ENCODE measurements at regions not wholly inside any gene's neighbourhood (a gene's known extent, or its start where the extent isn't known, plus 50 kb on each side); places are given as distances from the start of the nearest gene placed in this dataset.
"Not testable (repeated sequence)": the region's sequence is repeated elsewhere in the genome, so short reads cannot be mapped to it uniquely, and the experiment has no call there.

DNA sequence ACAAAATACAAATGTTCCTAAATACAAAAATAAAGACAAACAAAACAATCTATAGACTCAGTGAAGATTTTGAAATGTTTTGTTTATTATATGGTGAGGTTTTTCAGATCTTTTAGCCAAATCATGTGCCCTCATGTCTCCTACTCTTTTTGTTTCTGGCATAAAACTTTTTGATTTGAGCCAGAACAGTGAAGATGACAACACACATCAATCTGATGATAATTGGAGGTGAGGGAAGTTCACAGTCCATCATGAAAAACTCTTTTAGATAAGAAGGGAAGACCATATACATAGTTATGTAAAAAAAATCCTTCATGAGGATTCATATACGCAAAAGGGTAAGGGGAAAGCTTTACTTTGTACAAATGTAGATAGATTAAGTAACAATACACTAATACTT lies 75.1 kb upstream of the OSBPL11 start:
- Histone ChIP-seq H3K4me1 (ENCODE audit: insufficient read depth, insufficient read length) (no peaks in the 10 kb centered on the region), H3K27me3 (ENCODE audit: insufficient read depth, insufficient read length) (no peaks in the 10 kb centered on the region), H3K9ac (ENCODE audit: insufficient read length, low read depth) (no peak overlapping the region), H3K36me3 (ENCODE audit: insufficient read depth, insufficient read length, low read length) (no peaks in the 10 kb centered on the region), H3K9me3 (ENCODE audit: insufficient read depth, low read length) (peaks cover 9% of the 10 kb centered on the region; the same call in 1 of the 2 replicates), H3K4me3 (ENCODE audit: insufficient read length, low read depth) (no peak overlapping the region)
- DNase-seq (ENCODE audit: low read depth, low spot score) = no peak
- TF ChIP-seq SUZ12 (IDR thresholded peaks at IDR 0.05; ENCODE audit: extremely low read depth, insufficient read depth, insufficient read length) = no peak
- TF ChIP-seq YY1 (IDR thresholded peaks at IDR 0.05; ENCODE audit: insufficient read depth, insufficient read length) = no peak
- no peak for TF ChIP-seq ZNF274 (IDR thresholded peaks at IDR 0.05; ENCODE audit: low read depth, low read length)

DNA sequence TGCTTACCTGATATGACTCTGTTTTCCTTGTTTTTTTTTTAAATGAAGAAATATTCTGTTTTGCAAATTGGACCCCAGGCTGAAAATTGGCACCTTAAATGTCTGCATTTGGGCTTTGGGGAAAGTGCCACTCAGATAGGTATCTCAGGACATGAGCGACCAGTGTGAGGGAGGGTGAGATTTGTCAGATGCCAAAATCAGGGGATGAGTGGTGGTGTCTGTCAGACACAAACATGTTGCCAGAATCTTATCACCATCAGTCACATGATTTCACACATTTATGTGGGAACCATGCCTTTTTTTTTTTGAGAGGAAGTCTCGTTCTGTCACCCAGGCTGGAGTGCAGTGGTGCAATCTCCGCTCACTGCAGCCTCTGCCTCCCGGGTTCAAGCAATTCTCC lies 75.6 kb upstream of the OSBPL11 start:
- Histone ChIP-seq H3K9me3 (ENCODE audit: insufficient read depth, low read length) (peaks cover 9% of the 10 kb centered on the region; the same call in 1 of the 2 replicates), H3K9ac (ENCODE audit: insufficient read length, low read depth) (no peak overlapping the region), H3K36me3 (ENCODE audit: insufficient read depth, insufficient read length, low read length) (no peaks in the 10 kb centered on the region), H3K27me3 (ENCODE audit: insufficient read depth, insufficient read length) (no peaks in the 10 kb centered on the region), H3K4me3 (ENCODE audit: insufficient read length, low read depth) (no peak overlapping the region), H3K4me1 (ENCODE audit: insufficient read depth, insufficient read length) (peaks cover 3% of the 10 kb centered on the region)
- no peak for DNase-seq (ENCODE audit: low read depth, low spot score)
- TF ChIP-seq ZNF274 (IDR thresholded peaks at IDR 0.05; ENCODE audit: low read depth, low read length) (no peak), SUZ12 (IDR thresholded peaks at IDR 0.05; ENCODE audit: extremely low read depth, insufficient read depth, insufficient read length) (no peak), YY1 (IDR thresholded peaks at IDR 0.05; ENCODE audit: insufficient read depth, insufficient read length) (no peak)

DNA sequence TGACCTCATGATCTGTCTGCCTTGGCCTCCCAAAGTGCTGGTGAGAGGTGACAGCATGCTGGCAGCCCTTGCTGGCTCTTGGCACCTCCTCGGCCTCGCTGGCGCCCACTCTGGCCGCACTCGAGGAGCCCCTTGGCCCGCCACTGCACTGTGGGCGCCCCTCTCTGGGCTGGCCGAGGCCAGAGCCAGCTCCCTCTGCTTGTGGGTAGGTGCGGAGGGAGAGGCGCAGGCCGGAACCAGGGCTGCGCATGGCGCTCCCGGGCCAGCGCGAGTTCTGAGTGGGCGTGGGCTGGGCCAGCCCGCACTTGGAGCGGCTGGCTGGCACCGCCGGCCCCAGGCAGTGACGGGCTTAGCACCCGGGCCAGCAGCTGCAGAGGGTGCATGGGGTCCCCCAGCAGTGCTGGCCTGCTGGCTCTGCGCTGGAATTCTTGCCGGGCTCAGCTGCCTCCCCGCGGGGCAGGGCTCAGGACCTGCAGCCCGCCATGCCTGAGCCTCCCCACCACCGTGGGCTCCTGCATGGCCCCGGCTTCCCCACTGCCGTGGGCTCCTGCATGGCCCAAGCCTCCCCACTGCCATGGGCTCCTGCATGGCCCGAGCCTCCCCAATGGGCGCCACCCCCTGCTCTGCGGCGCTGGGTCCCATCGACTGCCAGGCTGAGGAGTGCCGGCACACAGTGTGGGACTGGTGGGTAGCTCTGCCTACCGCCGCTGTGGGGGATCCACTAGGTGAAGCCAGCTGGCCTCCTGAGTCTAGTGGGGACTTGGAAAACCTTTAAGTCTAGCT lies 76.4 kb upstream of the OSBPL11 start:
- H3K27me3 ChIP-seq (ENCODE audit: insufficient read depth, insufficient read length) = no peaks in the 10 kb centered on the region
- TF ChIP-seq SUZ12 (IDR thresholded peaks at IDR 0.05; ENCODE audit: extremely low read depth, insufficient read depth, insufficient read length) = no peak

DNA sequence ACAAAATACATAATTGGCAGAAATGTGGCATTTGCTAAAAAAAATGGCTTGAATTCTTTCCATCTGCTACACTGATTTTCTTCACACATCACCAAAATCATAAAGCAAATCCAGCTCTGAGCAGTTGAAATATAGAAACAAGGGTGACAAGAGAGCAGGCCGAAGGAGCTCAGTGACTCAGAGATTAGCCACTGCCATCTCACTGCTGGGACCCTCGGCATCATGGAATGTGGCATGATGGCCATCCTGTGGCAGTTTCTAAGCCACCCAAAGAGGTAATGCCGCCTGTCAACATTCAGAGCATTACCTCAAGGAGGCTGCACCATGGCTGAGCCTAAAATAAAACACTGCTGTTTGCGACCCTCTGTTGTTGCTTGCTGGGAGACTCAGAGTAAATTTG lies 80.5 kb upstream of the OSBPL11 start:
- Histone ChIP-seq H3K36me3 (ENCODE audit: insufficient read depth, insufficient read length, low read length) (no peaks in the 10 kb centered on the region), H3K9me3 (ENCODE audit: insufficient read depth, low read length) (peaks cover 9% of the 10 kb centered on the region; the same call in 1 of the 2 replicates), H3K27me3 (ENCODE audit: insufficient read depth, insufficient read length) (no peaks in the 10 kb centered on the region), H3K4me3 (ENCODE audit: insufficient read length, low read depth) (no peak overlapping the region), H3K4me1 (ENCODE audit: insufficient read depth, insufficient read length) (peaks cover 4% of the 10 kb centered on the region), H3K9ac (ENCODE audit: insufficient read length, low read depth) (no peak overlapping the region)
- TF ChIP-seq YY1 (IDR thresholded peaks at IDR 0.05; ENCODE audit: insufficient read depth, insufficient read length) (no peak), SUZ12 (IDR thresholded peaks at IDR 0.05; ENCODE audit: extremely low read depth, insufficient read depth, insufficient read length) (no peak), ZNF274 (IDR thresholded peaks at IDR 0.05; ENCODE audit: low read depth, low read length) (no peak)
- DNase-seq (ENCODE audit: low read depth, low spot score) = no peak

More for the DNA sequence above, 76.4 kb upstream of the OSBPL11 start:
- Histone ChIP-seq H3K4me3 (ENCODE audit: insufficient read length, low read depth) (no peak overlapping the region), H3K9ac (ENCODE audit: insufficient read length, low read depth) (no peak overlapping the region), H3K4me1 (ENCODE audit: insufficient read depth, insufficient read length) (peaks cover 4% of the 10 kb centered on the region), H3K36me3 (ENCODE audit: insufficient read depth, insufficient read length, low read length) (no peaks in the 10 kb centered on the region), H3K9me3 (ENCODE audit: insufficient read depth, low read length) (peaks cover 9% of the 10 kb centered on the region; the same call in 1 of the 2 replicates)
- no peak for DNase-seq (ENCODE audit: low read depth, low spot score)

DNA sequence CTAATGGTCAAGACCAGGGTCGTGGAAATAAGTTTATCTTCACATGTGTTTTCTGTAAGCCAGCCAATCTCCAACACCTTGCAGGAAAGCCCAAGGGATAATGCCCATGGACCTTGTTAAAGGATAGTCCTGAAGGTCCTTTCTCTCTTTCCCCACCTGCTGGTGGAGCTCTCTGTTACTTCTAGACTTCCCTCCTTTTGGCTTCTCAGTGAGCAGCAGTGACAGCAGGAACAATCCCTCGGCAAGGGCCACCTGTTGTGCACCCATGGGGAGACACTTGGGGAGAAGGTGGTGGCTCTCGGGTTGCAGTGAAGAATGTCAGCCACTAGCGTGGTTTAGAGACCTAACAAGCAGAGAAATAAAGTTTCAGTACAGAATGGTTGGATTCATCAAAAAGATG lies 84.0 kb upstream of the OSBPL11 start:
- H3K36me3 ChIP-seq (ENCODE audit: insufficient read depth, insufficient read length, low read length) = no peaks in the 10 kb centered on the region
- no peaks in the 10 kb centered on the region for H3K9me3 ChIP-seq (ENCODE audit: insufficient read depth, low read length)
- H3K9ac ChIP-seq (ENCODE audit: insufficient read length, low read depth) = no peak overlapping the region
- TF ChIP-seq ZNF274 (IDR thresholded peaks at IDR 0.05; ENCODE audit: low read depth, low read length) = no peak
- DNase-seq (ENCODE audit: low read depth, low spot score) = no peak
- H3K4me3 ChIP-seq (ENCODE audit: insufficient read length, low read depth) = no peak overlapping the region
- H3K27me3 ChIP-seq (ENCODE audit: insufficient read depth, insufficient read length) = no peaks in the 10 kb centered on the region
- H3K4me1 ChIP-seq (ENCODE audit: insufficient read depth, insufficient read length) = peaks cover 4% of the 10 kb centered on the region

DNA sequence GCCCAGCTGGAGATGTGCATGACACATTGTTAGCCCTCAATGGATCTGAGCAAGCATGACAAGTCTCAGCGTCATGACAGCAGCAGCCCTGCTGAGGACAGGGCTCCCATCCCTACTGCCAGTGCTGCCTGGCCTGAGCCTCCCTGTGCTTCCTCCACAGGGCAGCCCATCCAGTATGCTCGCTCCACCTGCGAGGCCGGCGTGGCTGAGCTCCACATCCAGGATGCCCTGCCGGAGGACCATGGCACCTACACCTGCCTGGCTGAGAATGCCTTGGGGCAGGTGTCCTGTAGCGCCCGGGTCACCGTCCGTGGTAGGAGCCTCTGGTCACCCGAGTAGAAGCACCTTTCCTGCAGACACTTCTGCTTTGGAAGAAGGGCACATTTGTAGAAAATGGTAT lies 85.8 kb upstream of the OSBPL11 start:
- Histone ChIP-seq H3K36me3 (ENCODE audit: insufficient read depth, insufficient read length, low read length) (no peaks in the 10 kb centered on the region), H3K9ac (ENCODE audit: insufficient read length, low read depth) (no peak overlapping the region), H3K4me1 (ENCODE audit: insufficient read depth, insufficient read length) (no peaks in the 10 kb centered on the region), H3K27me3 (ENCODE audit: insufficient read depth, insufficient read length) (no peaks in the 10 kb centered on the region), H3K4me3 (ENCODE audit: insufficient read length, low read depth) (no peak overlapping the region), H3K9me3 (ENCODE audit: insufficient read depth, low read length) (no peaks in the 10 kb centered on the region)
- DNase-seq (ENCODE audit: low read depth, low spot score) = no peak
- TF ChIP-seq YY1 (IDR thresholded peaks at IDR 0.05; ENCODE audit: insufficient read depth, insufficient read length) = no peak
- TF ChIP-seq SUZ12 (IDR thresholded peaks at IDR 0.05; ENCODE audit: extremely low read depth, insufficient read depth, insufficient read length) = no peak
- TF ChIP-seq ZNF274 (IDR thresholded peaks at IDR 0.05; ENCODE audit: low read depth, low read length) = no peak

DNA sequence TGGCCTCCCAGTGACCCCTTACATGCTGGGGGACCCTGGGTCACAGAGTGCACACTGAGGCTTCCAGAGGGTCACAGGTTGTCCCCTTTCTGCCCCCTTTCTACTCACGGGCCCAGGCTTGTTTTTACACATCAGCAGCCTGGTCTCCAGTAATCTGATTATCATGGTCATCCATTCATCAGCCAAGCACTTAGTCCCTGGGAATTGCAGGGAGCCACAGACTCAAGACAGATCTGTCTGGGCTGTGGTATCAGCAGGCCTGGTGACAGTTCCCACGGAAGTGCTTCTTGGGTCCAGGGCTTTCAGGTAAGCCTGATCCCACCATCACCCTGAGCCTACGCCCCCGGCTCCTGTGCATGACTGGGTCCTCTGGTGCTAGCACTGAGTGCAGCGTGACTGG lies 86.6 kb upstream of the OSBPL11 start:
- not testable (repeated sequence) for H3K27me3 ChIP-seq (ENCODE audit: insufficient read depth, insufficient read length); H3K36me3 ChIP-seq (ENCODE audit: insufficient read depth, insufficient read length, low read length); DNase-seq (ENCODE audit: low read depth, low spot score); H3K4me1 ChIP-seq (ENCODE audit: insufficient read depth, insufficient read length); H3K9me3 ChIP-seq (ENCODE audit: insufficient read depth, low read length); H3K9ac ChIP-seq (ENCODE audit: insufficient read length, low read depth); H3K4me3 ChIP-seq (ENCODE audit: insufficient read length, low read depth)

DNA sequence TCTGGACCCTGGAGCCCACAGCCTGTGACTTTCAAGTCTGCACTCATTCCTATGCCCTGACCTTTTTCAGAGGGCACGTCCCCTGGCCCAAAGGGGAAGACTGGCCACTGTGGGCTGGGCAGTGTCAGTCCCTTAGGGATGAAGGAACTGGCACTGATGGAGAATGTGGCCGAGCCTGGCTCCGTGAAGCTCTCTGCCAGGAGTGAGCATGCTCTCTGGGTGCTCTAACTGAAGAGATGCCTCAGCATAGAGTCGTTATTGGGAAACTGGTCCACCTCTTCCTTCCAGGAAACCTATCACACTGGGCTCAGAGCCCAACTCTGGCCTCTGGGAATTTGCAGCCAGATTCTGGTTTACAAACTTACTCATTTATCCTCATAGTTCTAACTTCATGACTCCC lies 87.3 kb upstream of the OSBPL11 start:
- not testable (repeated sequence) for H3K9me3 ChIP-seq (ENCODE audit: insufficient read depth, low read length); H3K4me3 ChIP-seq (ENCODE audit: insufficient read length, low read depth); H3K36me3 ChIP-seq (ENCODE audit: insufficient read depth, insufficient read length, low read length); H3K27me3 ChIP-seq (ENCODE audit: insufficient read depth, insufficient read length); H3K4me1 ChIP-seq (ENCODE audit: insufficient read depth, insufficient read length); H3K9ac ChIP-seq (ENCODE audit: insufficient read length, low read depth); DNase-seq (ENCODE audit: low read depth, low spot score)
